Kidney (tissue), 13 donors: ENCODE measurements at regions not wholly inside any gene's neighbourhood (a gene's known extent, or its start where the extent isn't known, plus 50 kb on each side); places are given as distances from the start of the nearest gene placed in this dataset.

Experiments
- DNase-seq, 5 donors: peaks; one replicate each; pipeline ENCODE4 v3.0.0-alpha.2; 2013 to 2020
- FAIRE-seq: peaks from 2 replicates; lab custom pipeline; 2012; peaks lifted over from hg19 to GRCh38; lab: Jason Lieb, UNC
- H3K27ac ChIP-seq, 2 donors: one replicate each; pipeline ENCODE4 v1.7.0; 2013; ENCODE audit warnings: low read depth in 2 of 2, low read length in 2 of 2, inconsistent platforms in 1 of 2
- H3K27me3 ChIP-seq: one replicate; pipeline ENCODE4 v1.7.1; 2013; ENCODE audit warnings: low read length, inconsistent platforms; ENCODE audit not compliant: control insufficient read depth, insufficient read depth
- H3K36me3 ChIP-seq, 3 donors: one replicate each; pipeline versions ENCODE4 v1.7.0 to v1.7.1; 2013; ENCODE audit warnings: low read length in 3 of 3, control low read depth in 1 of 3, inconsistent platforms in 1 of 3; ENCODE audit not compliant: insufficient read depth in 3 of 3, control insufficient read depth in 2 of 3
- H3K4me1 ChIP-seq, 3 donors: one replicate each; pipeline versions ENCODE4 v1.7.0 to v1.7.1; 2013; ENCODE audit warnings: low read length in 3 of 3, inconsistent platforms in 1 of 3, low read depth in 1 of 3; ENCODE audit not compliant: control insufficient read depth in 2 of 3, insufficient read depth in 2 of 3
- H3K4me3 ChIP-seq, 3 donors: one replicate each; pipeline versions ENCODE4 v1.7.0 to v1.8.1; 2013; ENCODE audit warnings: low read length in 3 of 3, control low read depth in 1 of 3, inconsistent platforms in 1 of 3
- H3K9ac ChIP-seq, 3 donors: one replicate each; pipeline versions ENCODE4 v1.7.0 to v1.7.1; 2013; ENCODE audit warnings: low read length in 3 of 3, control low read depth in 1 of 3, inconsistent platforms in 1 of 3
- H3K9me3 ChIP-seq, 3 donors: one replicate each; pipeline versions ENCODE4 v1.7.0 to v1.7.1; 2013; ENCODE audit warnings: low read length in 3 of 3, control low read depth in 1 of 3, inconsistent platforms in 1 of 3; ENCODE audit not compliant: control insufficient read depth in 2 of 3, insufficient read depth in 1 of 3
- intact Hi-C: fragments of 100-400 bp; cut with DNase I; formaldehyde crosslinking; loops from one replicate; pipeline ENCODE4 v1.11.1; 2022
- TF ChIP-seq, protein P1 (sequence below): IDR thresholded peaks from 3 replicates; pipeline ENCODE4 v1.5.1; 2012; ENCODE audit warnings: mild to moderate bottlenecking, moderate library complexity, borderline replicate concordance; ENCODE audit not compliant: insufficient read depth; ENCODE audit errors: extremely low read depth
- donor health status: control.
- donor health status: control.
- donor health status: control.
- donor health status: control.
- donor health status: control.
- donor health status: DM: yes; HTN: yes; CAD: no.
- donor health status: Normal renal cell carcinoma (clear cell type).

DNA sequence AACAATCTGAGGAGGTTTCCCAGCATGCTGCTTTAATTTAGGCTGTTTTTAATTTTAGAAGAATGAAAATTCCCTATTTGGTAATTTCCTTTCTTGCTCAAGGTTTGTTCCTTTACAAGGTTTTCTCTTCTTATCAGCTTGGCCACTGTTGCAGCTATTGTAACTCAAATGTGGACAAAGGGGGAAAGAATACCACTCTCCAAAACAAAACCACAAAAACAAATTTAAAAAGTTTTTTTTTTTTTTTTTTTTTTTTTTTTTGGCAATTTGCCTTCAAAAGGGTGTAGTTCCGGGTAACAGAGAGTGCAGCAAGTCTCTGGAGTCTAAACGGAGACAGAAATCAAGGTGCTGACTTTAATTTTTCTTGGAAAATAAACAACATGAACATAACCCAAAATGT, 306.4 kb upstream of the ARGLU1 start:
- FAIRE-seq = no peak
- Histone ChIP-seq H3K9me3 (no peaks in the 10 kb centered on the region), H3K27ac (peak overlapping the region in 1 of 2 donors; percentile 28), H3K9ac (no peak overlapping the region), H3K27me3 (no peaks in the 10 kb centered on the region), H3K4me3 (no peak overlapping the region), H3K4me1 (no peaks in the 10 kb centered on the region), H3K36me3 (no peaks in the 10 kb centered on the region)
- DNase-seq = no peak
- TF ChIP-seq, protein P1, sequence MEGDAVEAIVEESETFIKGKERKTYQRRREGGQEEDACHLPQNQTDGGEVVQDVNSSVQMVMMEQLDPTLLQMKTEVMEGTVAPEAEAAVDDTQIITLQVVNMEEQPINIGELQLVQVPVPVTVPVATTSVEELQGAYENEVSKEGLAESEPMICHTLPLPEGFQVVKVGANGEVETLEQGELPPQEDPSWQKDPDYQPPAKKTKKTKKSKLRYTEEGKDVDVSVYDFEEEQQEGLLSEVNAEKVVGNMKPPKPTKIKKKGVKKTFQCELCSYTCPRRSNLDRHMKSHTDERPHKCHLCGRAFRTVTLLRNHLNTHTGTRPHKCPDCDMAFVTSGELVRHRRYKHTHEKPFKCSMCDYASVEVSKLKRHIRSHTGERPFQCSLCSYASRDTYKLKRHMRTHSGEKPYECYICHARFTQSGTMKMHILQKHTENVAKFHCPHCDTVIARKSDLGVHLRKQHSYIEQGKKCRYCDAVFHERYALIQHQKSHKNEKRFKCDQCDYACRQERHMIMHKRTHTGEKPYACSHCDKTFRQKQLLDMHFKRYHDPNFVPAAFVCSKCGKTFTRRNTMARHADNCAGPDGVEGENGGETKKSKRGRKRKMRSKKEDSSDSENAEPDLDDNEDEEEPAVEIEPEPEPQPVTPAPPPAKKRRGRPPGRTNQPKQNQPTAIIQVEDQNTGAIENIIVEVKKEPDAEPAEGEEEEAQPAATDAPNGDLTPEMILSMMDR = no peak
- intact Hi-C loops = no loop called here

DNA sequence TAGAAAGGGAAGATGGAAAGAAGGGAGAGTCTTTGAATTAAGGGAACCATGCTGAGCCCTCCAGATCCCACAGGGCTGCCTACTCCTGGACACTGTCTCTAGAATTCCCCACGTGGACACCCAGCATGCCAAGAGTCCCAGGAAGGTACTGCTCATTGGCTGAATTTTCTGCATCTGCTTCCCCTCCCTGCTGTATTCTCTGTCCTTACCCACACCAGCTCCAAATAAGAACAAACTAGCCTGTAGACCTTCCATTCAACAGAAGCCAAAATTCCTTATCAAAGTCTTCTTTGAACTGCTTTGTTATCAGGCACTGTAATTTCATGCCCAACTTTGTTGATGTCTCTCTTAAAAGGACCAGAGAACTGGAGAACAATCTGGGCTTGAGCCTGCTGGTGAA, 305.9 kb upstream of the ARGLU1 start:
- no peak for FAIRE-seq
- no peak for DNase-seq
- H3K27ac ChIP-seq = no peak overlapping the region

DNA sequence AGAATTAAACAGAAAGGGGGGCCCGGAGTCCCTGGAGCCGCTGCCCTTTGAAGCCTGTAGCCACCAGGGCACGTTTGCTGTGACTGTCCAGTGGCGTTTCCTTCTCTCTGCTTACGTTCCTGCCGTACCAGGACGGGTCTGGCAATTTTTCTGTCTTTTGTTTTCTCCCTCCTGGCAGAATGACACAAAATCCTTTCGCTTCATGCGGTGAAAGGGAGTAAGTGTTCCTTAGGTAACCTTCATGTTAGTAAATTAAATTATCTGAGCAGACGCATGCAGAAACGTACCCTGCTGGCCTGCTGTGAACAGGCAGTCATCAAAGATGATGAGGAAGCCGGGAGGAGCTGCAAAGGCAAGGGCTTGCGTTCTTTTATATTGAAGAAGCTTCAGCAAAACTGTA, 299.3 kb upstream of the ARGLU1 start:
- Histone ChIP-seq H3K4me1 (no peaks in the 10 kb centered on the region), H3K27ac (no peak overlapping the region), H3K4me3 (peak overlapping the region; percentile 33 to 62 (median 48)), H3K27me3 (no peaks in the 10 kb centered on the region), H3K9me3 (no peaks in the 10 kb centered on the region), H3K36me3 (no peaks in the 10 kb centered on the region), H3K9ac (peak overlapping the region in 1 of 3 donors; percentile 58)
- peak in 3 of 5 donors; percentile 28 to 49 (median 43) for DNase-seq
- intact Hi-C loops = no loop called here
- no peak for FAIRE-seq
- TF ChIP-seq, protein P1 = no peak

More for the DNA sequence above, 305.9 kb upstream of the ARGLU1 start:
- no peak overlapping the region for H3K9ac ChIP-seq
- no peaks in the 10 kb centered on the region for H3K36me3 ChIP-seq
- H3K27me3 ChIP-seq = no peaks in the 10 kb centered on the region
- TF ChIP-seq, protein P1 = no peak
- intact Hi-C loops = no loop called here
- H3K9me3 ChIP-seq = no peaks in the 10 kb centered on the region
- no peak overlapping the region for H3K4me3 ChIP-seq
- no peaks in the 10 kb centered on the region for H3K4me1 ChIP-seq

DNA sequence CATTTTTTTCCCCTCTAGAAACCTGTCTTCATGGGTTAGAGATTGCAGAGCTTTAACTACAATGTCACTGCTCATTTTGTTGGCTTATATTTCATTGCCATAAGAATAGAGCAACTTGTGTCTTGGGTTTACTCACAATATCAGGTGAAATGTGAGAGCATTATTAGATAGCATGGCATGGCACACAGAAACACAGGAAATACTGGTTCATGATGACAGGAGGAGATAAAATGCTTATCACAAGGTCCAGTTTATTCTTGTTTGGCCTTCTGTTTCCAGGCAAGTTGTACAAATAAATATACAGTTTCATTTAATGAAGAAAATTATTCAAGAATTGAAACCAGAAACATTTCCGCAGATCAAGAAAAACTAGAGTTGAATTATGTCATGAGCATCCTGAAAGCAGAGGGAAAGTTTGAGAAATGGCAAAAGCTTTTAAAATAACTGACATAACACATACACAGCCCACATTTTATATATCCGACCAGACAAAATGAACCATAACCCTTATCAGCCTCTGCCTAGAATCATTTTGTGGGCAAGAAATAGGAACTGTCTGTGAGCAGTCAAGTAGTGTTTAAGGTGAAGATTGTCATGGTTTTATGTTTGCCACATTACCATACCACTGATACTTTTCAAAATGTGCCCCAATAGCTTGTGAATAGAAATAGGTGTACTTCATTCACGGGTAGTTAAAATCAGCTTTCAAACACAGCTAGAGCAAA, 297.9 kb upstream of the ARGLU1 start:
- Histone ChIP-seq H3K9me3 (no peaks in the 10 kb centered on the region), H3K4me1 (no peaks in the 10 kb centered on the region), H3K27me3 (no peaks in the 10 kb centered on the region), H3K9ac (no peak overlapping the region), H3K4me3 (no peak overlapping the region), H3K27ac (peak overlapping the region in 1 of 2 donors; percentile 34), H3K36me3 (no peaks in the 10 kb centered on the region)
- intact Hi-C loops = no loop called here
- FAIRE-seq = no peak
- peak in 1 of 5 donors; percentile 14 for DNase-seq
- TF ChIP-seq, protein P1 = no peak
